IMR-90 (cell line): ENCODE measurements at regions not wholly inside any gene's neighbourhood (a gene's known extent, or its start where the extent isn't known, plus 50 kb on each side); places are given as distances from the start of the nearest gene placed in this dataset.

Experiments used
- ATAC-seq: fragments of 200-7000 bp; cut with Tn5 transposase; 2 replicates; pipeline ENCODE4 v1.9.1; 2020; ENCODE audit warnings: low read depth, mild to moderate bottlenecking, moderate library complexity
- BruUV-seq: library from RNA; stranded (reverse); fragments of 400-500 nt; replicated peaks from 2 replicates; lab custom pipeline; 2021; lab: Mats Ljungman, UMichigan
- CTCF ChIA-PET: fragments of 300-600 bp; formaldehyde crosslinking; extraction: SDS; loops from one replicate; lab custom pipeline; 2021; ENCODE audit warnings: antibody characterized with exemption; lab: Yijun Ruan, JAX
- POLR2A ChIA-PET: fragments of 300-600 bp; sonication (Branson Sonifier 250); formaldehyde crosslinking; loops from one replicate; lab custom pipeline; 2022; ENCODE audit warnings: antibody characterized with exemption; ENCODE audit not compliant: unreplicated experiment; lab: Charles Lee
- DNase-seq: peaks from one replicate; pipeline ENCODE4 v3.0.0; 2013
- H2AFZ ChIP-seq: replicated peaks from 2 replicates; pipeline ENCODE3; 2013; ENCODE audit warnings: low read length, mild to moderate bottlenecking; ENCODE audit not compliant: poor library complexity
- H2AK5ac ChIP-seq: 2 replicates; pipeline ENCODE4 v1.6.1; 2013; ENCODE audit warnings: low read depth, low read length, inconsistent platforms
- H2AK9ac ChIP-seq: replicated peaks from 2 replicates; pipeline ENCODE3; 2013; ENCODE audit warnings: mild to moderate bottlenecking, low read depth, low read length, moderate library complexity; ENCODE audit not compliant: poor library complexity
- H2BK120ac ChIP-seq: 2 replicates; pipeline ENCODE4 v1.6.1; 2013; ENCODE audit warnings: low read depth, low read length, inconsistent platforms
- H2BK15ac ChIP-seq: 3 replicates; pipeline ENCODE4 v1.6.1; 2013; ENCODE audit warnings: low read depth, low read length, inconsistent platforms
- H2BK20ac ChIP-seq: 2 replicates; pipeline ENCODE4 v1.6.1; 2013; ENCODE audit warnings: low read depth, mild to moderate bottlenecking, inconsistent platforms, low read length, moderate library complexity
- H2BK5ac ChIP-seq: 2 replicates; pipeline ENCODE4 v1.6.1; 2013; ENCODE audit warnings: mild to moderate bottlenecking, low read depth, low read length, inconsistent platforms; ENCODE audit not compliant: poor library complexity, severe bottlenecking
- H3K14ac ChIP-seq: replicated peaks from 2 replicates; pipeline ENCODE4 v1.6.1; 2013; ENCODE audit warnings: low read depth, low read length, inconsistent platforms
- H3K18ac ChIP-seq: 2 replicates; pipeline ENCODE4 v1.6.1; 2013; ENCODE audit warnings: low read depth, low read length, control low read depth
- H3K23ac ChIP-seq: 2 replicates; pipeline ENCODE4 v1.6.1; 2013; ENCODE audit warnings: low read depth, low read length, inconsistent platforms
- H3K27ac ChIP-seq: 2 replicates; pipeline ENCODE4 v1.5.1; 2013; ENCODE audit warnings: mild to moderate bottlenecking, control low read depth, low read length; ENCODE audit not compliant: insufficient read depth
- H3K27me3 ChIP-seq: 2 replicates; pipeline ENCODE4 v1.6.1; 2013; ENCODE audit warnings: low read length; ENCODE audit not compliant: control insufficient read depth, insufficient read depth
- H3K36me3 ChIP-seq: 2 replicates; pipeline ENCODE4 v1.6.1; 2013; ENCODE audit warnings: low read length, mixed read lengths; ENCODE audit not compliant: control insufficient read depth, insufficient read depth
- H3K4ac ChIP-seq: 2 replicates; pipeline ENCODE4 v1.6.1; 2013; ENCODE audit warnings: low read depth, low read length, inconsistent platforms
- H3K4me1 ChIP-seq: 2 replicates; pipeline ENCODE4 v1.6.1; 2013; ENCODE audit warnings: low read length, mixed read lengths; ENCODE audit not compliant: control insufficient read depth, insufficient read depth
- H3K4me2 ChIP-seq: 2 replicates; pipeline ENCODE4 v1.6.1; 2013; ENCODE audit warnings: low read depth, mild to moderate bottlenecking, control low read depth, low read length, moderate library complexity
- H3K4me3 ChIP-seq: 2 replicates; pipeline ENCODE4 v1.5.1; 2013; ENCODE audit warnings: low read depth, mild to moderate bottlenecking, control low read depth, low read length, moderate library complexity; ENCODE audit not compliant: insufficient read depth
- H3K56ac ChIP-seq: 2 replicates; pipeline ENCODE4 v1.6.1; 2013; ENCODE audit warnings: low read length, inconsistent platforms; ENCODE audit not compliant: insufficient read depth; ENCODE audit errors: extremely low read depth
- H3K79me1 ChIP-seq, 2 experiments: 2 replicates each; pipeline ENCODE4 v1.6.1; 2013; ENCODE audit warnings: low read length in 2 of 2, inconsistent platforms in 1 of 2, low read depth in 1 of 2
- H3K9ac ChIP-seq: 2 replicates; pipeline ENCODE4 v1.6.1; 2013; ENCODE audit warnings: low read depth, low read length, control low read depth
- H3K9me1 ChIP-seq: 2 replicates; pipeline ENCODE4 v1.6.1; 2013; ENCODE audit warnings: low read length, inconsistent platforms; ENCODE audit not compliant: insufficient read depth
- H3K9me3 ChIP-seq: 2 replicates; pipeline ENCODE4 v1.6.1; 2013; ENCODE audit warnings: low read length; ENCODE audit not compliant: control insufficient read depth, insufficient read depth
- H4K20me1 ChIP-seq: 2 replicates; pipeline ENCODE4 v1.6.1; 2013; ENCODE audit warnings: low read length, inconsistent platforms; ENCODE audit not compliant: insufficient read depth
- H4K5ac ChIP-seq: 2 replicates; pipeline ENCODE4 v1.6.1; 2013; ENCODE audit warnings: mild to moderate bottlenecking, low read depth, low read length, control low read depth
- H4K8ac ChIP-seq, 2 experiments: 2 replicates each; pipeline ENCODE4 v1.6.1; 2013; ENCODE audit warnings: low read depth in 2 of 2, low read length in 2 of 2, control low read depth in 1 of 2, inconsistent platforms in 1 of 2
- H4K91ac ChIP-seq: 2 replicates; pipeline ENCODE4 v1.6.1; 2013; ENCODE audit warnings: low read depth, low read length, inconsistent platforms; ENCODE audit not compliant: insufficient read depth
- BHLHE40 ChIP-seq: fragments of 150-350 bp; IDR thresholded peaks from 2 replicates; pipeline ENCODE4 v1.6.1; 2016; ENCODE audit warnings: mild to moderate bottlenecking, low read depth, low read length
- CEBPB ChIP-seq: IDR thresholded peaks from 2 replicates; pipeline ENCODE4 v1.6.1; 2012; ENCODE audit warnings: low read depth, low read length, improper control_type of control experiment
- CHD1 ChIP-seq: IDR thresholded peaks from 2 replicates; pipeline ENCODE4 v1.6.1; 2012; ENCODE audit warnings: low read depth, low read length, improper control_type of control experiment
- ELK1 ChIP-seq: fragments of 150-350 bp; IDR thresholded peaks from 2 replicates; pipeline ENCODE4 v1.6.1; 2016; ENCODE audit warnings: low read depth, mild to moderate bottlenecking, low read length, moderate library complexity, borderline replicate concordance
- FOS ChIP-seq: fragments of 150-350 bp; IDR thresholded peaks from 2 replicates; pipeline ENCODE4 v1.6.1; 2016; ENCODE audit warnings: low read depth, low read length
- MAFK ChIP-seq: IDR thresholded peaks from 2 replicates; pipeline ENCODE4 v1.6.1; 2012; ENCODE audit warnings: low read depth, low read length, improper control_type of control experiment
- MAZ ChIP-seq: IDR thresholded peaks from 2 replicates; pipeline ENCODE4 v1.6.1; 2012; ENCODE audit warnings: low read depth, mild to moderate bottlenecking, low read length, improper control_type of control experiment, moderate library complexity, borderline replicate concordance
- MXI1 ChIP-seq: IDR thresholded peaks from 2 replicates; pipeline ENCODE4 v1.6.1; 2012; ENCODE audit warnings: low read depth, mild to moderate bottlenecking, low read length, moderate library complexity, borderline replicate concordance
- NFE2L2 ChIP-seq: fragments of 150-350 bp; IDR thresholded peaks from 2 replicates; pipeline ENCODE4 v1.6.1; 2016; ENCODE audit warnings: low read depth, mild to moderate bottlenecking, low read length
- POLR2A ChIP-seq: IDR thresholded peaks from 2 replicates; pipeline ENCODE4 v1.6.1; 2012; ENCODE audit warnings: mild to moderate bottlenecking, low read depth, low read length
- RAD21 ChIP-seq: IDR thresholded peaks from 2 replicates; pipeline ENCODE4 v1.6.1; 2012; ENCODE audit warnings: low read length, improper control_type of control experiment
- RCOR1 ChIP-seq: IDR thresholded peaks from 2 replicates; pipeline ENCODE4 v1.6.1; 2012; ENCODE audit warnings: mild to moderate bottlenecking, low read length, improper control_type of control experiment; ENCODE audit not compliant: insufficient replicate concordance
- RFX5 ChIP-seq: IDR thresholded peaks from 2 replicates; pipeline ENCODE4 v1.8.0; 2012; ENCODE audit warnings: low read depth, mild to moderate bottlenecking, low read length, moderate library complexity
- SMC3 ChIP-seq: fragments of 150-350 bp; IDR thresholded peaks from 2 replicates; pipeline ENCODE4 v1.6.1; 2016; ENCODE audit warnings: low read depth, mild to moderate bottlenecking, antibody characterized with exemption, low read length, moderate library complexity
- USF2 ChIP-seq: fragments of 150-350 bp; IDR thresholded peaks from 2 replicates; pipeline ENCODE4 v1.6.1; 2017; ENCODE audit warnings: mild to moderate bottlenecking, antibody characterized with exemption, low read length, low read depth
- WGBS, 2 experiments: methylation state at CpG; one replicate each; pipeline versions ENCODE4 v1.1.5 to v1.1.7; 2013; ENCODE audit warnings: missing lambda C conversion rate in 2 of 2; ENCODE audit not compliant: insufficient read length in 1 of 2; ENCODE audit errors: extremely low coverage in 2 of 2; 5-methylcytosine and 5-hydroxymethylcytosine counted together
- dilution Hi-C: fragments of 300-500 bp; cut with HindIII; formaldehyde crosslinking; loops from one replicate; pipeline ENCODE4 v1.14.3; 2018; ENCODE audit warnings: low sequenced_read_pairs; ENCODE audit not compliant: unreplicated experiment
- in situ Hi-C: fragments of 300-500 bp; cut with MboI; formaldehyde crosslinking; loops from 3 replicates; pipeline ENCODE4 v1.14.3; 2019; ENCODE audit warnings: low sequenced_read_pairs, inconsistent platforms, mixed read lengths
- intact Hi-C: fragments of 100-400 bp; cut with micrococcal nuclease; formaldehyde crosslinking; loops from 2 replicates; pipeline ENCODE4 v1.10.0; 2022
- TF ChIP-seq, protein P1 (sequence below): conservative IDR thresholded peaks from 2 replicates; pipeline ENCODE4 v1.5.1; 2012; ENCODE audit warnings: mild to moderate bottlenecking, low read depth, low read length, improper control_type of control experiment

DNA sequence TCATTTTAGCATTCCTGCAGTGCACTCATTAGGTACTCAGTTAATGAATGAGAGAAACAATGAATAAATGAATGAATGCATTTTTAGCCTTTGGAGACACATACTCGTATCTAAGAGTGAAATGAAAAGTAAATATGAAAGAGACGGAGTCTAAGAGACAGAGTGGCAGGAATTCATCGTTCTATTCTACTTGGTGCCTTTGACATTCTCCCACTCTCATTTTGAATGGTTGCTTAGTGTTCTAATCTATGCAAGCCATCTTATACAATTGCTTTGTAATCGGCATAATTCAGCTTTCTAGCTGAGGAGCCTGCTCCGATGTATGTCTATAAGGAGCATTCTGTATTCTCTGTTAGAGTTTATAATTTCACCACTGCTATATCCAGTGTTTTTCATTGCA, 554.9 kb downstream of the PLCL1 start:
- Histone ChIP-seq H2AK9ac (no peak overlapping the region), H3K23ac (no peak overlapping the region), H3K27me3 (no peaks in the 10 kb centered on the region), H3K27ac (no peak overlapping the region), H3K4ac (no peak overlapping the region), H3K9me1 (no peaks in the 10 kb centered on the region), H3K36me3 (no peaks in the 10 kb centered on the region), H3K4me2 (no peak overlapping the region), H2BK20ac (no peak overlapping the region), H3K9ac (no peak overlapping the region), H4K91ac (no peak overlapping the region), H3K4me1 (no peaks in the 10 kb centered on the region), H2AK5ac (no peak overlapping the region), H3K14ac (no peak overlapping the region), H3K79me1 (no peaks in the 10 kb centered on the region), H4K20me1 (no peaks in the 10 kb centered on the region), H3K9me3 (no peaks in the 10 kb centered on the region), H3K56ac (no peak overlapping the region), H4K5ac (no peak overlapping the region), H3K18ac (no peak overlapping the region), H2AFZ (no peak overlapping the region), H3K4me3 (no peak overlapping the region), H2BK120ac (no peak overlapping the region), H4K8ac (no peak overlapping the region), H2BK15ac (no peak overlapping the region), H2BK5ac (no peak overlapping the region)
- DNase-seq, result no peak
- dilution Hi-C loops (no loop called here), intact Hi-C loops (no loop called here), in situ Hi-C loops (no loop called here)
- ChIA-PET CTCF (interaction anchor here (1.1 kb wide), 1 partner anchor 15 kb away, joined by 3 read pairs; no protein-coding TSS in a partner anchor), POLR2A (no interaction called here)
- no TSS peak for BruUV-seq
- ATAC-seq, result no peak
- TF ChIP-seq CHD1 (no peak), MXI1 (no peak), FOS (no peak), USF2 (no peak), ELK1 (no peak), RCOR1 (no peak), MAZ (no peak), RAD21 (no peak), MAFK (no peak), CEBPB (no peak), POLR2A (no peak), RFX5 (no peak), BHLHE40 (no peak), NFE2L2 (no peak), SMC3 (no peak)
- TF ChIP-seq, protein P1, sequence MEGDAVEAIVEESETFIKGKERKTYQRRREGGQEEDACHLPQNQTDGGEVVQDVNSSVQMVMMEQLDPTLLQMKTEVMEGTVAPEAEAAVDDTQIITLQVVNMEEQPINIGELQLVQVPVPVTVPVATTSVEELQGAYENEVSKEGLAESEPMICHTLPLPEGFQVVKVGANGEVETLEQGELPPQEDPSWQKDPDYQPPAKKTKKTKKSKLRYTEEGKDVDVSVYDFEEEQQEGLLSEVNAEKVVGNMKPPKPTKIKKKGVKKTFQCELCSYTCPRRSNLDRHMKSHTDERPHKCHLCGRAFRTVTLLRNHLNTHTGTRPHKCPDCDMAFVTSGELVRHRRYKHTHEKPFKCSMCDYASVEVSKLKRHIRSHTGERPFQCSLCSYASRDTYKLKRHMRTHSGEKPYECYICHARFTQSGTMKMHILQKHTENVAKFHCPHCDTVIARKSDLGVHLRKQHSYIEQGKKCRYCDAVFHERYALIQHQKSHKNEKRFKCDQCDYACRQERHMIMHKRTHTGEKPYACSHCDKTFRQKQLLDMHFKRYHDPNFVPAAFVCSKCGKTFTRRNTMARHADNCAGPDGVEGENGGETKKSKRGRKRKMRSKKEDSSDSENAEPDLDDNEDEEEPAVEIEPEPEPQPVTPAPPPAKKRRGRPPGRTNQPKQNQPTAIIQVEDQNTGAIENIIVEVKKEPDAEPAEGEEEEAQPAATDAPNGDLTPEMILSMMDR, result no peak
- WGBS, 2 experiments, result no CpG with 5 or more reads among the region's 5 CpGs
